ENCODE measurements at regions not wholly inside any gene's neighbourhood (a gene's known extent, or its start where the extent isn't known, plus 50 kb on each side); places are given as distances from the start of the nearest gene placed in this dataset.

DNA sequence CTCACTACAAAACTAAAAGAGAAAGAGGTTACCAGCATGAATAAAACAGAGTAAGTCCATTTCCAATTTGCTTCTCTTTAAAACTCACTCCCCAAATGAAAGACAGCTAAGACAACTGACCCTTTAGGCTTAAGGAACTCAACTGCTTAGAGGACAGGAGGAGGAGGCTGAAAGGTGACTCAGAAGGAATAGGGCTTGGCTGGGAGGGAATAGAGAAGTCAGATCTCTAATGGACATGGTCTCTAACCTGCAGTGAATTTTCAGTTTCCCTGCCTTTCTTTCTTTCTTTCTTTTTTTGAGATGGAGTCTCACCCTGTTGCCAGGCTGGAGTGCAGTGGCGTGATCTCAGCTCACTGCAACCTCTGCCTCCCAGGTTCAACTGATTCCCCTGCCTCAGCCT lies 261.8 kb upstream of the CLINT1 start (continued):
- TF ChIP-seq, protein P1, sequence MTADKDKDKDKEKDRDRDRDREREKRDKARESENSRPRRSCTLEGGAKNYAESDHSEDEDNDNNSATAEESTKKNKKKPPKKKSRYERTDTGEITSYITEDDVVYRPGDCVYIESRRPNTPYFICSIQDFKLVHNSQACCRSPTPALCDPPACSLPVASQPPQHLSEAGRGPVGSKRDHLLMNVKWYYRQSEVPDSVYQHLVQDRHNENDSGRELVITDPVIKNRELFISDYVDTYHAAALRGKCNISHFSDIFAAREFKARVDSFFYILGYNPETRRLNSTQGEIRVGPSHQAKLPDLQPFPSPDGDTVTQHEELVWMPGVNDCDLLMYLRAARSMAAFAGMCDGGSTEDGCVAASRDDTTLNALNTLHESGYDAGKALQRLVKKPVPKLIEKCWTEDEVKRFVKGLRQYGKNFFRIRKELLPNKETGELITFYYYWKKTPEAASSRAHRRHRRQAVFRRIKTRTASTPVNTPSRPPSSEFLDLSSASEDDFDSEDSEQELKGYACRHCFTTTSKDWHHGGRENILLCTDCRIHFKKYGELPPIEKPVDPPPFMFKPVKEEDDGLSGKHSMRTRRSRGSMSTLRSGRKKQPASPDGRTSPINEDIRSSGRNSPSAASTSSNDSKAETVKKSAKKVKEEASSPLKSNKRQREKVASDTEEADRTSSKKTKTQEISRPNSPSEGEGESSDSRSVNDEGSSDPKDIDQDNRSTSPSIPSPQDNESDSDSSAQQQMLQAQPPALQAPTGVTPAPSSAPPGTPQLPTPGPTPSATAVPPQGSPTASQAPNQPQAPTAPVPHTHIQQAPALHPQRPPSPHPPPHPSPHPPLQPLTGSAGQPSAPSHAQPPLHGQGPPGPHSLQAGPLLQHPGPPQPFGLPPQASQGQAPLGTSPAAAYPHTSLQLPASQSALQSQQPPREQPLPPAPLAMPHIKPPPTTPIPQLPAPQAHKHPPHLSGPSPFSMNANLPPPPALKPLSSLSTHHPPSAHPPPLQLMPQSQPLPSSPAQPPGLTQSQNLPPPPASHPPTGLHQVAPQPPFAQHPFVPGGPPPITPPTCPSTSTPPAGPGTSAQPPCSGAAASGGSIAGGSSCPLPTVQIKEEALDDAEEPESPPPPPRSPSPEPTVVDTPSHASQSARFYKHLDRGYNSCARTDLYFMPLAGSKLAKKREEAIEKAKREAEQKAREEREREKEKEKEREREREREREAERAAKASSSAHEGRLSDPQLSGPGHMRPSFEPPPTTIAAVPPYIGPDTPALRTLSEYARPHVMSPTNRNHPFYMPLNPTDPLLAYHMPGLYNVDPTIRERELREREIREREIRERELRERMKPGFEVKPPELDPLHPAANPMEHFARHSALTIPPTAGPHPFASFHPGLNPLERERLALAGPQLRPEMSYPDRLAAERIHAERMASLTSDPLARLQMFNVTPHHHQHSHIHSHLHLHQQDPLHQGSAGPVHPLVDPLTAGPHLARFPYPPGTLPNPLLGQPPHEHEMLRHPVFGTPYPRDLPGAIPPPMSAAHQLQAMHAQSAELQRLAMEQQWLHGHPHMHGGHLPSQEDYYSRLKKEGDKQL (CRISPR knock-in tag; IDR thresholded peaks at IDR 0.05; ENCODE audit: low read depth): no peak
- TF ChIP-seq ZNF563 (CRISPR knock-in tag; IDR thresholded peaks at IDR 0.05): no peak
- TF ChIP-seq, protein P2, sequence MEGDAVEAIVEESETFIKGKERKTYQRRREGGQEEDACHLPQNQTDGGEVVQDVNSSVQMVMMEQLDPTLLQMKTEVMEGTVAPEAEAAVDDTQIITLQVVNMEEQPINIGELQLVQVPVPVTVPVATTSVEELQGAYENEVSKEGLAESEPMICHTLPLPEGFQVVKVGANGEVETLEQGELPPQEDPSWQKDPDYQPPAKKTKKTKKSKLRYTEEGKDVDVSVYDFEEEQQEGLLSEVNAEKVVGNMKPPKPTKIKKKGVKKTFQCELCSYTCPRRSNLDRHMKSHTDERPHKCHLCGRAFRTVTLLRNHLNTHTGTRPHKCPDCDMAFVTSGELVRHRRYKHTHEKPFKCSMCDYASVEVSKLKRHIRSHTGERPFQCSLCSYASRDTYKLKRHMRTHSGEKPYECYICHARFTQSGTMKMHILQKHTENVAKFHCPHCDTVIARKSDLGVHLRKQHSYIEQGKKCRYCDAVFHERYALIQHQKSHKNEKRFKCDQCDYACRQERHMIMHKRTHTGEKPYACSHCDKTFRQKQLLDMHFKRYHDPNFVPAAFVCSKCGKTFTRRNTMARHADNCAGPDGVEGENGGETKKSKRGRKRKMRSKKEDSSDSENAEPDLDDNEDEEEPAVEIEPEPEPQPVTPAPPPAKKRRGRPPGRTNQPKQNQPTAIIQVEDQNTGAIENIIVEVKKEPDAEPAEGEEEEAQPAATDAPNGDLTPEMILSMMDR (CRISPR knock-in tag; IDR thresholded peaks at IDR 0.05): no peak
- TF ChIP-seq ZNF280B (CRISPR knock-in tag; IDR thresholded peaks at IDR 0.05; ENCODE audit: borderline replicate concordance): no peak
- no peak for TF ChIP-seq ZFY (CRISPR knock-in tag; IDR thresholded peaks at IDR 0.05)
- no peak for TF ChIP-seq MAFK (conservative IDR thresholded peaks at IDR 0.05 in 1 of 2, IDR thresholded peaks at IDR 0.05 in 1 of 2; ENCODE audit: low read length in 2 of 2)
- no peak for TF ChIP-seq ZNF17 (CRISPR knock-in tag; IDR thresholded peaks at IDR 0.05)
- no peak for TF ChIP-seq SNAPC2 (CRISPR knock-in tag; IDR thresholded peaks at IDR 0.05)
- no peak for TF ChIP-seq BRF2 (CRISPR knock-in tag; IDR thresholded peaks at IDR 0.05)
- no peak for TF ChIP-seq ZIK1 (CRISPR knock-in tag; IDR thresholded peaks at IDR 0.05; ENCODE audit: borderline replicate concordance, low read depth)
